Keratinocyte (primary cell): ENCODE measurements at regions not wholly inside any gene's neighbourhood (a gene's known extent, or its start where the extent isn't known, plus 50 kb on each side); places are given as distances from the start of the nearest gene placed in this dataset.

Source experiments
- DNase-seq: peaks from one replicate; pipeline ENCODE4 v3.0.0-alpha.2; 2011; ENCODE audit warnings: low read depth, missing footprints, low spot score
- FAIRE-seq: peaks from 2 replicates; lab custom pipeline; 2011; peaks lifted over from hg19 to GRCh38; lab: Jason Lieb, UNC
- H2AFZ ChIP-seq: 2 replicates; pipeline ENCODE4 v1.6.0; 2012; ENCODE audit warnings: low read length, control low read depth, inconsistent platforms; ENCODE audit not compliant: control insufficient read depth
- H3K27ac ChIP-seq: 2 replicates; pipeline ENCODE4 v1.5.1; 2011; ENCODE audit warnings: low read length; ENCODE audit not compliant: control insufficient read depth, insufficient read depth
- H3K27me3 ChIP-seq: 3 replicates; pipeline ENCODE4 v1.6.0; 2011; ENCODE audit warnings: low read length; ENCODE audit not compliant: control insufficient read depth, insufficient read depth; ENCODE audit errors: extremely low read depth
- H3K36me3 ChIP-seq, 2 experiments: 2 replicates in 1 of 2; 3 replicates in 1 of 2; pipeline ENCODE4 v1.5.1; 2011; ENCODE audit warnings: low read length in 2 of 2, mild to moderate bottlenecking in 1 of 2; ENCODE audit not compliant: control insufficient read depth in 2 of 2, insufficient read depth in 2 of 2; ENCODE audit errors: extremely low read depth in 1 of 2
- H3K4me1 ChIP-seq: 3 replicates; pipeline ENCODE4 v1.5.1; 2011; ENCODE audit warnings: low read length; ENCODE audit not compliant: control insufficient read depth, insufficient read depth; ENCODE audit errors: extremely low read depth
- H3K4me2 ChIP-seq: 3 replicates; pipeline ENCODE4 v1.6.0; 2011; ENCODE audit warnings: low read depth, low read length; ENCODE audit not compliant: control insufficient read depth, insufficient read depth; ENCODE audit errors: extremely low read depth
- H3K4me3 ChIP-seq, 3 experiments: fragments of 200-600 bp in 1 of 3; sonication (generic) in 1 of 3; 2 replicates in 2 of 3; 3 replicates in 1 of 3; pipeline ENCODE4 v1.5.1; 2011 to 2016; ENCODE audit warnings: low read length in 3 of 3, mild to moderate bottlenecking in 3 of 3, control low read depth in 2 of 3, inconsistent platforms in 1 of 3, low read depth in 1 of 3, mixed read lengths in 1 of 3, mixed run types in 1 of 3, moderate library complexity in 1 of 3; ENCODE audit not compliant: control insufficient read depth in 2 of 3, insufficient read depth in 2 of 3; ENCODE audit errors: extremely low read depth in 1 of 3
- H3K79me2 ChIP-seq: 2 replicates; pipeline ENCODE4 v1.6.0; 2012; ENCODE audit warnings: low read length; ENCODE audit not compliant: control insufficient read depth, insufficient read depth
- H3K9ac ChIP-seq: 3 replicates; pipeline ENCODE4 v1.6.0; 2011; ENCODE audit warnings: low read length; ENCODE audit not compliant: control insufficient read depth, insufficient read depth; ENCODE audit errors: extremely low read depth
- H3K9me1 ChIP-seq: 3 replicates; pipeline ENCODE4 v1.6.0; 2011; ENCODE audit warnings: low read length; ENCODE audit not compliant: control insufficient read depth, insufficient read depth; ENCODE audit errors: extremely low read depth
- H3K9me3 ChIP-seq: 2 replicates; pipeline ENCODE4 v1.5.1; 2012; ENCODE audit warnings: low read depth, low read length; ENCODE audit not compliant: control insufficient read depth
- H4K20me1 ChIP-seq: 3 replicates; pipeline ENCODE4 v1.6.0; 2011; ENCODE audit warnings: low read length; ENCODE audit not compliant: control insufficient read depth, insufficient read depth; ENCODE audit errors: extremely low read depth
- EZH2 ChIP-seq: IDR thresholded peaks from one replicate; pipeline ENCODE4 v1.6.1; 2012; ENCODE audit warnings: inconsistent platforms, mild to moderate bottlenecking, low read length, moderate library complexity
- dilution Hi-C: fragments of 300-500 bp; cut with MboI; formaldehyde crosslinking; loops from one replicate; pipeline ENCODE4 v1.7.0; 2020; ENCODE audit warnings: low sequenced_read_pairs; ENCODE audit not compliant: extremely low pct_ligation_motif_present
- TF ChIP-seq, protein P1 (sequence below), 3 experiments: IDR thresholded peaks in 1 of 3; conservative IDR thresholded peaks in 1 of 3; optimal IDR thresholded peaks in 1 of 3; 2 replicates in 2 of 3; 3 replicates in 1 of 3; pipeline versions ENCODE3 to v1.5.1; 2011; ENCODE audit warnings: low read length in 3 of 3, mild to moderate bottlenecking in 3 of 3, moderate library complexity in 2 of 3, control low read depth in 1 of 3, inconsistent platforms in 1 of 3; ENCODE audit not compliant: insufficient read depth in 2 of 3; ENCODE audit errors: extremely low read depth in 1 of 3

DNA sequence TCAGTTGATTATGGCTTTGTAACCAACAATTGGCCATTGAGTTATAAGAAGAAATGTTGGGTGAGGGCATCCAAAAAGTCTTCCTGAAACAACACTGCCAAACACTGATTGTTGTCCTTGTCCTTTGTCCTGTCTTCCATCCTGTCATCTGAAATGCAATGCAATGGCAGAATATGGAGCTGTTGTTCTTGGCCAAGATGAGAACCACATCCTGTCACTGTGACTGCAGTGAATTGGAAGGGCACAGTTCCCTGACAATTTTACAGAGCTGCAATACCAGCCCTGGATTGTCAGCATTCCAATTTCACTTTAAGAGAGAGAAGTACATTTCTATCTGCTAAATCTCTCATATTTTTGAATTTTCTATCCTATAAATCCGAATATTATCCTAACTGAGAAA is 613.3 kb downstream of the FLRT2 start:
- Histone ChIP-seq H3K9me1 (no peaks in the 10 kb centered on the region), H4K20me1 (no peaks in the 10 kb centered on the region), H3K4me1 (no peaks in the 10 kb centered on the region), H3K4me3 (no peak overlapping the region), H3K27me3 (no peaks in the 10 kb centered on the region), H3K9ac (no peak overlapping the region), H3K27ac (no peak overlapping the region), H2AFZ (no peak overlapping the region), H3K4me2 (no peak overlapping the region), H3K79me2 (no peaks in the 10 kb centered on the region), H3K36me3 (no peaks in the 10 kb centered on the region), H3K9me3 (no peaks in the 10 kb centered on the region)
- dilution Hi-C loops, result no loop called here
- no peak for DNase-seq
- no peak for TF ChIP-seq EZH2
- no peak for FAIRE-seq

DNA sequence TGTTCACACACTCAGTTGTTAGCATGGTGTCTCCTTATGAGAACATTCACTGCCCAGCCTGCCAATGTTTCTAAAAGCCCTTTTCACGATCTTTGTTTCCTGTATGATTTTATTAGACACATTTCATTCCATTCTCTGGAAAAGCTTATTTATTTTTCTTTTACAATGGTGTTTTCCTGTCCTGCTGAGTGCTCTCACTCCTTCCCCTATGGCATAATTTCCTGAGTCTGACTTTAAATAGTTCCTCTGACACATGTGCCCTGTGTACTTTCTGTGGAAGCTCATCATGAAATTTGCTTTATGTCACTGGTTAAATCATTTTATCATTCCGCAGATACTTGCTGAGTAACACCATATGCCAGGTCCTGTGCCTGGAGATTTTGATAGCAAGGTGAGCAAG is 612.0 kb downstream of the FLRT2 start:
- no peaks in the 10 kb centered on the region for H3K9me3 ChIP-seq
- no peaks in the 10 kb centered on the region for H3K4me1 ChIP-seq
- no peak for FAIRE-seq
- no peaks in the 10 kb centered on the region for H3K36me3 ChIP-seq
- dilution Hi-C loops, result no loop called here
- TF ChIP-seq, protein P1, sequence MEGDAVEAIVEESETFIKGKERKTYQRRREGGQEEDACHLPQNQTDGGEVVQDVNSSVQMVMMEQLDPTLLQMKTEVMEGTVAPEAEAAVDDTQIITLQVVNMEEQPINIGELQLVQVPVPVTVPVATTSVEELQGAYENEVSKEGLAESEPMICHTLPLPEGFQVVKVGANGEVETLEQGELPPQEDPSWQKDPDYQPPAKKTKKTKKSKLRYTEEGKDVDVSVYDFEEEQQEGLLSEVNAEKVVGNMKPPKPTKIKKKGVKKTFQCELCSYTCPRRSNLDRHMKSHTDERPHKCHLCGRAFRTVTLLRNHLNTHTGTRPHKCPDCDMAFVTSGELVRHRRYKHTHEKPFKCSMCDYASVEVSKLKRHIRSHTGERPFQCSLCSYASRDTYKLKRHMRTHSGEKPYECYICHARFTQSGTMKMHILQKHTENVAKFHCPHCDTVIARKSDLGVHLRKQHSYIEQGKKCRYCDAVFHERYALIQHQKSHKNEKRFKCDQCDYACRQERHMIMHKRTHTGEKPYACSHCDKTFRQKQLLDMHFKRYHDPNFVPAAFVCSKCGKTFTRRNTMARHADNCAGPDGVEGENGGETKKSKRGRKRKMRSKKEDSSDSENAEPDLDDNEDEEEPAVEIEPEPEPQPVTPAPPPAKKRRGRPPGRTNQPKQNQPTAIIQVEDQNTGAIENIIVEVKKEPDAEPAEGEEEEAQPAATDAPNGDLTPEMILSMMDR (optimal IDR thresholded peaks at IDR 0.05 in 1 of 3, IDR thresholded peaks at IDR 0.05 in 1 of 3, conservative IDR thresholded peaks at IDR 0.05 in 1 of 3; ENCODE audit: extremely low read depth in 1 of 3, insufficient read depth in 2 of 3, low read length in 3 of 3), result no peak
- TF ChIP-seq EZH2, result no peak
- H3K4me3 ChIP-seq, result no peak overlapping the region
- no peak overlapping the region for H2AFZ ChIP-seq
- DNase-seq, result no peak
- no peaks in the 10 kb centered on the region for H3K27me3 ChIP-seq
- H3K9me1 ChIP-seq, result no peaks in the 10 kb centered on the region
- no peak overlapping the region for H3K27ac ChIP-seq
- H4K20me1 ChIP-seq, result no peaks in the 10 kb centered on the region
- no peak overlapping the region for H3K9ac ChIP-seq
- no peak overlapping the region for H3K4me2 ChIP-seq
- H3K79me2 ChIP-seq, result no peaks in the 10 kb centered on the region

DNA sequence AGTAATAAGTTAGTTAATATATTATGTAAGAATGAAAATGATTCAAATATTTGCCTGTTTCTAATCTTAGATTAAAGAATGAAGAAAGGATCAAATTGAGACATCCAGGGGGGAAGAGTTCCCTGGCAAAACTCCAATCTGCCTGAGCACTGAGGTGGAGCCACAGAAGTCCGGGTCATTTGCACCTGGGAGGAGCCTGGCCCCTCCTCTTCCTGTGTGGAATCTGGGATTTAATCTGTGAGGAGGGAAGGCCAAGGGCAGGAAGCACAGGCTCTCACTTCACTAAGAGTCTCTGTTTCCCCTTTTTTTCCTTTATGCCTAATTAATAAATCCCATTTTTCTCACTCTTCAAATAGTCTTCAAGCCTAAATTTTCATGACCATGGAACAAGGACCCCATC is 599.5 kb downstream of the FLRT2 start:
- dilution Hi-C loops, result no loop called here
- H3K27ac ChIP-seq, result no peak overlapping the region

More for the DNA sequence above, 599.5 kb downstream of the FLRT2 start:
- Histone ChIP-seq H3K9me3 (no peaks in the 10 kb centered on the region), H3K4me2 (no peak overlapping the region), H3K79me2 (no peaks in the 10 kb centered on the region), H3K4me1 (no peaks in the 10 kb centered on the region), H2AFZ (no peak overlapping the region), H3K9ac (no peak overlapping the region), H3K36me3 (no peaks in the 10 kb centered on the region), H3K27me3 (no peaks in the 10 kb centered on the region), H3K9me1 (no peaks in the 10 kb centered on the region), H4K20me1 (no peaks in the 10 kb centered on the region), H3K4me3 (no peak overlapping the region)
- FAIRE-seq (no peak), DNase-seq (no peak)
- TF ChIP-seq, protein P1 (optimal IDR thresholded peaks at IDR 0.05 in 1 of 3, IDR thresholded peaks at IDR 0.05 in 1 of 3, conservative IDR thresholded peaks at IDR 0.05 in 1 of 3; ENCODE audit: extremely low read depth in 1 of 3, insufficient read depth in 2 of 3, low read length in 3 of 3), result no peak
- no peak for TF ChIP-seq EZH2
